Neural cell (in vitro differentiated cells): ENCODE measurements at regions not wholly inside any gene's neighbourhood (a gene's known extent, or its start where the extent isn't known, plus 50 kb on each side); places are given as distances from the start of the nearest gene placed in this dataset.

ENCODE experiments used
- H2AFZ ChIP-seq: fragments of 200-600, 300-800 bp; sonication (generic), shearing (Covaris generic); 2 replicates; pipeline ENCODE4 v1.6.0; 2014; ENCODE audit warnings: low read depth, mild to moderate bottlenecking, antibody characterized with exemption, low read length, moderate library complexity
- H3F3A ChIP-seq: fragments of 200-600 bp; shearing (Covaris generic); 2 replicates; pipeline ENCODE4 v1.6.1; 2016; ENCODE audit warnings: mild to moderate bottlenecking, moderate library complexity, mixed read lengths, antibody characterized with exemption, low read length; ENCODE audit not compliant: insufficient read depth, poor library complexity, severe bottlenecking
- H3K27ac ChIP-seq: fragments of 200-600, 300-800 bp; sonication (generic), shearing (Covaris generic); 2 replicates; pipeline ENCODE4 v1.5.1; 2014; ENCODE audit warnings: mild to moderate bottlenecking, low read length, moderate library complexity
- H3K27me3 ChIP-seq: fragments of 300-800, 200-600 bp; sonication (generic), shearing (Covaris generic); 2 replicates; pipeline ENCODE4 v1.6.0; 2014; ENCODE audit warnings: mild to moderate bottlenecking, low read depth, low read length, moderate library complexity; ENCODE audit not compliant: insufficient read depth
- H3K36me3 ChIP-seq: fragments of 300-800, 200-600 bp; sonication (generic), shearing (Covaris generic); 2 replicates; pipeline ENCODE4 v1.5.1; 2014; ENCODE audit warnings: mild to moderate bottlenecking, antibody characterized with exemption, low read length, moderate library complexity; ENCODE audit not compliant: insufficient read depth
- H3K4me2 ChIP-seq: fragments of 300-800, 200-600 bp; sonication (generic), shearing (Covaris generic); 2 replicates; pipeline ENCODE4 v1.6.0; 2014; ENCODE audit warnings: mild to moderate bottlenecking, low read length
- H3K4me3 ChIP-seq: fragments of 300-800, 200-600 bp; sonication (generic), shearing (Covaris generic); 2 replicates; pipeline ENCODE4 v1.5.1; 2014; ENCODE audit warnings: mild to moderate bottlenecking, low read length, moderate library complexity
- H3K79me2 ChIP-seq: fragments of 200-600 bp; shearing (Covaris generic); replicated peaks from 2 replicates; pipeline ENCODE4 v1.6.0; 2014; ENCODE audit warnings: mild to moderate bottlenecking, low read length, moderate library complexity; ENCODE audit not compliant: insufficient read depth
- H3K9ac ChIP-seq: fragments of 300-800, 200-600 bp; sonication (generic), shearing (Covaris generic); 2 replicates; pipeline ENCODE4 v1.6.1; 2016; ENCODE audit warnings: mild to moderate bottlenecking, low read length, mixed read lengths
- H3K9me2 ChIP-seq: fragments of 200-600 bp; shearing (Covaris generic); 2 replicates; pipeline ENCODE4 v1.6.1; 2016; ENCODE audit warnings: mild to moderate bottlenecking, low read length, mixed read lengths; ENCODE audit not compliant: insufficient read depth
- H3K9me3 ChIP-seq: fragments of 200-600, 300-800 bp; sonication (generic), shearing (Covaris generic); 2 replicates; pipeline ENCODE4 v1.6.1; 2016; ENCODE audit warnings: mild to moderate bottlenecking, mixed run types, low read length, moderate library complexity, mixed read lengths
- H4K20me1 ChIP-seq: fragments of 200-600 bp; shearing (Covaris generic); 2 replicates; pipeline ENCODE4 v1.6.1; 2016; ENCODE audit warnings: mild to moderate bottlenecking, mixed run types; ENCODE audit not compliant: insufficient read depth
- EP300 ChIP-seq: fragments of 450-650 bp; conservative IDR thresholded peaks from 2 replicates; pipeline ENCODE4 v1.6.1; 2014; ENCODE audit warnings: antibody characterized with exemption, mild to moderate bottlenecking, moderate library complexity; ENCODE audit not compliant: poor library complexity, severe bottlenecking
- EZH2 ChIP-seq: fragments of 200-600, 300-800 bp; shearing (Covaris generic), sonication (generic); IDR thresholded peaks from 2 replicates; pipeline ENCODE4 v1.6.1; 2014; ENCODE audit warnings: antibody characterized with exemption, low read length, borderline replicate concordance, mild to moderate bottlenecking; ENCODE audit not compliant: insufficient read depth, poor library complexity, severe bottlenecking
- MXI1 ChIP-seq: fragments of 450-650 bp; conservative IDR thresholded peaks from 2 replicates; pipeline ENCODE4 v1.6.1; 2014; ENCODE audit warnings: antibody characterized with exemption, mild to moderate bottlenecking; ENCODE audit not compliant: poor library complexity, severe bottlenecking
- POLR2AphosphoS5 ChIP-seq: IDR thresholded peaks from 2 replicates; pipeline ENCODE4 v1.6.1; 2012
- RAD21 ChIP-seq: fragments of 450-650 bp; conservative IDR thresholded peaks from 2 replicates; pipeline ENCODE4 v1.6.1; 2014; ENCODE audit warnings: antibody characterized with exemption, mild to moderate bottlenecking, moderate library complexity
- SMC3 ChIP-seq: fragments of 450-650 bp; conservative IDR thresholded peaks from 2 replicates; pipeline ENCODE4 v1.6.1; 2014; ENCODE audit warnings: antibody characterized with exemption, mild to moderate bottlenecking, moderate library complexity; ENCODE audit not compliant: poor library complexity
- TAF1 ChIP-seq: IDR thresholded peaks from 2 replicates; pipeline ENCODE4 v1.6.1; 2012; ENCODE audit warnings: low read depth
- TF ChIP-seq, protein P1 (sequence below): IDR thresholded peaks from 2 replicates; pipeline ENCODE4 v1.6.1; 2012; ENCODE audit warnings: borderline replicate concordance
- TF ChIP-seq, protein P2 (sequence below): fragments of 450-650 bp; IDR thresholded peaks from 2 replicates; pipeline ENCODE4 v1.5.1; 2014; ENCODE audit warnings: antibody characterized with exemption, mild to moderate bottlenecking, moderate library complexity; ENCODE audit not compliant: poor library complexity, severe bottlenecking

DNA sequence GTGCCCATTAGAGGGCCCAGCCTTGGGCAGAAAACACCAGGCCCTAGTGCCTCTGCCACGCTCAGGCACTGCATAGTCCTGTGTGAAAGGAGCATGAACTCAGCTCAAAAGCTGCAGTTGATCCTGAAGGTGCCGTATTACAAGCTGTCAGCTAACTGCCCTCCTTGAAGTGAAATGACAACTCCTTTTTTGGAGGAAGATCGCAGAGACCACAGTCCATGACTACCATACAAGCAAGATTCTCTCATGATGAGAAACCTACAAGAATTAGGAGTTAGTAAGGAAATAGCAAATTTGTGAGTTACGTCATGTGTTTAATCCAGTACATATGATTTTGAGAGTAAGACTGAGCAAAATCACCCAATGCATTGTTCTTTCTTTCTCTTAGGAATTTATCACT is 513.9 kb upstream of the NR2F2 start:
- no peak for TF ChIP-seq POLR2AphosphoS5
- TF ChIP-seq RAD21 = no peak
- TF ChIP-seq EZH2 = no peak
- TF ChIP-seq TAF1 = no peak
- TF ChIP-seq, protein P1, sequence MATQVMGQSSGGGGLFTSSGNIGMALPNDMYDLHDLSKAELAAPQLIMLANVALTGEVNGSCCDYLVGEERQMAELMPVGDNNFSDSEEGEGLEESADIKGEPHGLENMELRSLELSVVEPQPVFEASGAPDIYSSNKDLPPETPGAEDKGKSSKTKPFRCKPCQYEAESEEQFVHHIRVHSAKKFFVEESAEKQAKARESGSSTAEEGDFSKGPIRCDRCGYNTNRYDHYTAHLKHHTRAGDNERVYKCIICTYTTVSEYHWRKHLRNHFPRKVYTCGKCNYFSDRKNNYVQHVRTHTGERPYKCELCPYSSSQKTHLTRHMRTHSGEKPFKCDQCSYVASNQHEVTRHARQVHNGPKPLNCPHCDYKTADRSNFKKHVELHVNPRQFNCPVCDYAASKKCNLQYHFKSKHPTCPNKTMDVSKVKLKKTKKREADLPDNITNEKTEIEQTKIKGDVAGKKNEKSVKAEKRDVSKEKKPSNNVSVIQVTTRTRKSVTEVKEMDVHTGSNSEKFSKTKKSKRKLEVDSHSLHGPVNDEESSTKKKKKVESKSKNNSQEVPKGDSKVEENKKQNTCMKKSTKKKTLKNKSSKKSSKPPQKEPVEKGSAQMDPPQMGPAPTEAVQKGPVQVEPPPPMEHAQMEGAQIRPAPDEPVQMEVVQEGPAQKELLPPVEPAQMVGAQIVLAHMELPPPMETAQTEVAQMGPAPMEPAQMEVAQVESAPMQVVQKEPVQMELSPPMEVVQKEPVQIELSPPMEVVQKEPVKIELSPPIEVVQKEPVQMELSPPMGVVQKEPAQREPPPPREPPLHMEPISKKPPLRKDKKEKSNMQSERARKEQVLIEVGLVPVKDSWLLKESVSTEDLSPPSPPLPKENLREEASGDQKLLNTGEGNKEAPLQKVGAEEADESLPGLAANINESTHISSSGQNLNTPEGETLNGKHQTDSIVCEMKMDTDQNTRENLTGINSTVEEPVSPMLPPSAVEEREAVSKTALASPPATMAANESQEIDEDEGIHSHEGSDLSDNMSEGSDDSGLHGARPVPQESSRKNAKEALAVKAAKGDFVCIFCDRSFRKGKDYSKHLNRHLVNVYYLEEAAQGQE = no peak
- H3K4me3 ChIP-seq = no peak overlapping the region
- H2AFZ ChIP-seq = no peak overlapping the region
- H3K27ac ChIP-seq = no peak overlapping the region
- H3K9me2 ChIP-seq = no peaks in the 10 kb centered on the region
- H3K79me2 ChIP-seq = no peaks in the 10 kb centered on the region
- H3K27me3 ChIP-seq = no peaks in the 10 kb centered on the region
- H3K36me3 ChIP-seq = no peaks in the 10 kb centered on the region
- H3K4me2 ChIP-seq = no peak overlapping the region
- H3F3A ChIP-seq = no peaks in the 10 kb centered on the region
- H3K9me3 ChIP-seq = no peaks in the 10 kb centered on the region
- no peak overlapping the region for H3K9ac ChIP-seq
- H4K20me1 ChIP-seq = no peaks in the 10 kb centered on the region

GRCh38 chr15:95822961-95823360 is 507.5 kb upstream of the NR2F2 start:
- H3F3A ChIP-seq = no peaks in the 10 kb centered on the region
- H3K79me2 ChIP-seq = no peaks in the 10 kb centered on the region
- H3K27ac ChIP-seq = no peak overlapping the region
- H2AFZ ChIP-seq = no peak overlapping the region
- H3K4me2 ChIP-seq = no peak overlapping the region
- H3K36me3 ChIP-seq = no peaks in the 10 kb centered on the region
- H3K9me2 ChIP-seq = no peaks in the 10 kb centered on the region
- H4K20me1 ChIP-seq = no peaks in the 10 kb centered on the region
- no peaks in the 10 kb centered on the region for H3K9me3 ChIP-seq
- no peak overlapping the region for H3K9ac ChIP-seq
- no peak for TF ChIP-seq EP300
- no peak for TF ChIP-seq EZH2
- TF ChIP-seq, protein P1 = no peak
- no peak for TF ChIP-seq POLR2AphosphoS5
- TF ChIP-seq TAF1 = no peak
- no peaks in the 10 kb centered on the region for H3K27me3 ChIP-seq
- no peak overlapping the region for H3K4me3 ChIP-seq

DNA sequence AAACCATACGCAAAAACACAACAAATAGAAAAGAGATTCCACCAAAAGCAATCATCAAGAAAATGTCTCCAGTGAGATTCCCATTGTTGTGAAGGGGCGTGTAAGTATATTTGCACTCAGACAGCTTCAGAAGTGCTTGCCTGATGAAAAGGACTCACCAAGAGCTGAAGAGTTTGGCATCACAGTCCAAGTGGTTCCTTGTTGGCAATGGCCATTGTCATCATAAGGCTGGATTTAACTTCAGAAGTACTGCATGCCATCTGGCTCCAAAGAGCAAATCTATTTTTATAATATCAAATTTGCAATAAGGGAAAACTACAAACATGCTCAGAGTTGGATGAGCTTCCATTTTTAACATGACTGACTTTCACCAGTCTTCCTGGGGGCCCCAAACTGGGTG is 505.3 kb upstream of the NR2F2 start:
- Histone ChIP-seq H3K4me3 (no peak overlapping the region), H2AFZ (no peak overlapping the region), H3K9me2 (no peaks in the 10 kb centered on the region), H3K36me3 (no peaks in the 10 kb centered on the region), H3K9me3 (no peaks in the 10 kb centered on the region), H3F3A (no peaks in the 10 kb centered on the region), H3K27me3 (no peaks in the 10 kb centered on the region), H3K4me2 (no peak overlapping the region), H3K79me2 (no peaks in the 10 kb centered on the region), H4K20me1 (no peaks in the 10 kb centered on the region), H3K27ac (no peak overlapping the region), H3K9ac (no peak overlapping the region)
- no peak for TF ChIP-seq POLR2AphosphoS5
- no peak for TF ChIP-seq TAF1
- TF ChIP-seq MXI1 = no peak
- no peak for TF ChIP-seq EP300
- no peak for TF ChIP-seq SMC3
- TF ChIP-seq EZH2 = no peak
- TF ChIP-seq, protein P2, sequence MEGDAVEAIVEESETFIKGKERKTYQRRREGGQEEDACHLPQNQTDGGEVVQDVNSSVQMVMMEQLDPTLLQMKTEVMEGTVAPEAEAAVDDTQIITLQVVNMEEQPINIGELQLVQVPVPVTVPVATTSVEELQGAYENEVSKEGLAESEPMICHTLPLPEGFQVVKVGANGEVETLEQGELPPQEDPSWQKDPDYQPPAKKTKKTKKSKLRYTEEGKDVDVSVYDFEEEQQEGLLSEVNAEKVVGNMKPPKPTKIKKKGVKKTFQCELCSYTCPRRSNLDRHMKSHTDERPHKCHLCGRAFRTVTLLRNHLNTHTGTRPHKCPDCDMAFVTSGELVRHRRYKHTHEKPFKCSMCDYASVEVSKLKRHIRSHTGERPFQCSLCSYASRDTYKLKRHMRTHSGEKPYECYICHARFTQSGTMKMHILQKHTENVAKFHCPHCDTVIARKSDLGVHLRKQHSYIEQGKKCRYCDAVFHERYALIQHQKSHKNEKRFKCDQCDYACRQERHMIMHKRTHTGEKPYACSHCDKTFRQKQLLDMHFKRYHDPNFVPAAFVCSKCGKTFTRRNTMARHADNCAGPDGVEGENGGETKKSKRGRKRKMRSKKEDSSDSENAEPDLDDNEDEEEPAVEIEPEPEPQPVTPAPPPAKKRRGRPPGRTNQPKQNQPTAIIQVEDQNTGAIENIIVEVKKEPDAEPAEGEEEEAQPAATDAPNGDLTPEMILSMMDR = no peak
- no peak for TF ChIP-seq RAD21
- TF ChIP-seq, protein P1 = no peak
